Stomach (tissue), 8 donors: ENCODE measurements at regions not wholly inside any gene's neighbourhood (a gene's known extent, or its start where the extent isn't known, plus 50 kb on each side); places are given as distances from the start of the nearest gene placed in this dataset.

Experiments used
- DNase-seq, 2 donors: peaks; one replicate each; pipeline versions ENCODE4 v3.0.0 to v3.0.0-alpha.2; 2013 to 2019
- H3K27ac ChIP-seq, 5 donors: fragments of 200-600 bp in 4 of 5; sonication (generic) in 4 of 5; one replicate each; pipeline ENCODE4 v1.5.1; 2013 to 2019; ENCODE audit warnings: mild to moderate bottlenecking in 1 of 5, moderate library complexity in 1 of 5
- H3K27me3 ChIP-seq, 3 donors: fragments of 200-600 bp; sonication (generic); one replicate each; pipeline ENCODE4 v1.5.1; 2017 to 2019; ENCODE audit warnings: mixed run types in 1 of 3
- H3K36me3 ChIP-seq, 4 donors: fragments of 200-600 bp; sonication (generic); 1 replicate in 3 of 4; 2 replicates in 1 of 4; pipeline ENCODE4 v1.5.1; 2016 to 2019
- H3K4me1 ChIP-seq, 4 donors: fragments of 200-600 bp; sonication (generic); one replicate each; pipeline ENCODE4 v1.5.1; 2016 to 2019
- H3K4me3 ChIP-seq, 4 donors: fragments of 200-600 bp; sonication (generic) in 3 of 4; one replicate each; pipeline ENCODE4 v1.5.1; 2016 to 2019; ENCODE audit warnings: mild to moderate bottlenecking in 1 of 4
- H3K9me3 ChIP-seq, 4 donors: fragments of 200-600 bp; sonication (generic); one replicate each; pipeline ENCODE4 v1.5.1; 2016 to 2019
- EP300 ChIP-seq: sonication (generic); formaldehyde crosslinking; IDR thresholded peaks from one replicate; pipeline ENCODE4 v1.6.1; 2017; ENCODE audit warnings: antibody characterized with exemption
- POLR2A ChIP-seq, 4 donors: fragments of 450-650 bp; IDR thresholded peaks; one replicate each; pipeline ENCODE4 v1.6.1; 2016; ENCODE audit warnings: antibody characterized with exemption in 4 of 4, control low read depth in 2 of 4, mild to moderate bottlenecking in 1 of 4, moderate library complexity in 1 of 4
- POLR2AphosphoS5 ChIP-seq, 3 donors: sonication (generic); formaldehyde crosslinking; IDR thresholded peaks; one replicate each; pipeline ENCODE4 v1.6.1; 2016; ENCODE audit warnings: antibody characterized with exemption in 3 of 3
- WGBS, 5 donors: extraction: QIAGEN DNeasy Blood & Tissue Kit in 3 of 5; methylation state at CpG; one replicate each; pipeline versions ENCODE4 v1.1.5 to v1.1.7; 2013 to 2018; 5-methylcytosine and 5-hydroxymethylcytosine counted together
- intact Hi-C: fragments of 100-400 bp; cut with DNase I; formaldehyde crosslinking; loops from one replicate; pipeline ENCODE4 v1.15.1; 2023; ENCODE audit warnings: low total_unique reads
- TF ChIP-seq, protein P1 (sequence below), 7 experiments: fragments of 450-650 bp in 4 of 7; fragments of 200-600 bp in 3 of 7; sonication (generic) in 3 of 7; IDR thresholded peaks; one replicate each; pipeline ENCODE4 v1.5.1; 2016 to 2019; ENCODE audit warnings: antibody characterized with exemption in 7 of 7, control low read depth in 2 of 7, mild to moderate bottlenecking in 1 of 7
- donor health status: healthy with polysubstance abuse.
- donor health status: Bipolar disorder and iron deficiency.
- donor health status: healthy.

- WGBS, 5 donors: 50 to 74% (median 65%) methylated on average over 1 of the region's 1 CpG
- Histone ChIP-seq H3K4me1 (no peaks in the 10 kb centered on the region), H3K9me3 (no peaks in the 10 kb centered on the region), H3K27me3 (no peaks in the 10 kb centered on the region), H3K4me3 (no peak overlapping the region), H3K27ac (no peak overlapping the region), H3K36me3 (no peaks in the 10 kb centered on the region)
- intact Hi-C loops: no loop called here
- TF ChIP-seq POLR2AphosphoS5 (IDR thresholded peaks at IDR 0.05) (no peak), POLR2A (IDR thresholded peaks at IDR 0.05) (no peak), EP300 (no peak)
- TF ChIP-seq, protein P1, sequence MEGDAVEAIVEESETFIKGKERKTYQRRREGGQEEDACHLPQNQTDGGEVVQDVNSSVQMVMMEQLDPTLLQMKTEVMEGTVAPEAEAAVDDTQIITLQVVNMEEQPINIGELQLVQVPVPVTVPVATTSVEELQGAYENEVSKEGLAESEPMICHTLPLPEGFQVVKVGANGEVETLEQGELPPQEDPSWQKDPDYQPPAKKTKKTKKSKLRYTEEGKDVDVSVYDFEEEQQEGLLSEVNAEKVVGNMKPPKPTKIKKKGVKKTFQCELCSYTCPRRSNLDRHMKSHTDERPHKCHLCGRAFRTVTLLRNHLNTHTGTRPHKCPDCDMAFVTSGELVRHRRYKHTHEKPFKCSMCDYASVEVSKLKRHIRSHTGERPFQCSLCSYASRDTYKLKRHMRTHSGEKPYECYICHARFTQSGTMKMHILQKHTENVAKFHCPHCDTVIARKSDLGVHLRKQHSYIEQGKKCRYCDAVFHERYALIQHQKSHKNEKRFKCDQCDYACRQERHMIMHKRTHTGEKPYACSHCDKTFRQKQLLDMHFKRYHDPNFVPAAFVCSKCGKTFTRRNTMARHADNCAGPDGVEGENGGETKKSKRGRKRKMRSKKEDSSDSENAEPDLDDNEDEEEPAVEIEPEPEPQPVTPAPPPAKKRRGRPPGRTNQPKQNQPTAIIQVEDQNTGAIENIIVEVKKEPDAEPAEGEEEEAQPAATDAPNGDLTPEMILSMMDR (IDR thresholded peaks at IDR 0.05): no peak
- peak in 1 of 2 donors; percentile 24 for DNase-seq
Observed at GRCh38 chr5:111968459-111968858, 211.5 kb upstream of the NREP start.

GRCh38 chr5:111967463-111967862, 210.5 kb upstream of the NREP start:
- TF ChIP-seq POLR2A (IDR thresholded peaks at IDR 0.05) (no peak), EP300 (no peak), POLR2AphosphoS5 (IDR thresholded peaks at IDR 0.05) (no peak)
- TF ChIP-seq, protein P1 (IDR thresholded peaks at IDR 0.05): no peak
- H3K4me3 ChIP-seq: no peak overlapping the region
- no peak overlapping the region for H3K27ac ChIP-seq
- DNase-seq: no peak
- H3K27me3 ChIP-seq: no peaks in the 10 kb centered on the region
- no peaks in the 10 kb centered on the region for H3K4me1 ChIP-seq
- H3K9me3 ChIP-seq: no peaks in the 10 kb centered on the region
- WGBS, 5 donors: 93 to 96% (median 94%) methylated on average over 8 of the region's 8 CpGs
- intact Hi-C loops: no loop called here
- H3K36me3 ChIP-seq: no peaks in the 10 kb centered on the region

- Histone ChIP-seq H3K27ac (no peak overlapping the region), H3K4me1 (no peaks in the 10 kb centered on the region), H3K27me3 (no peaks in the 10 kb centered on the region), H3K4me3 (no peak overlapping the region), H3K36me3 (no peaks in the 10 kb centered on the region), H3K9me3 (no peaks in the 10 kb centered on the region)
- intact Hi-C loops: no loop called here
- TF ChIP-seq EP300: no peak
- TF ChIP-seq POLR2A (IDR thresholded peaks at IDR 0.05): no peak
- TF ChIP-seq, protein P1 (IDR thresholded peaks at IDR 0.05): no peak
- no peak for TF ChIP-seq POLR2AphosphoS5 (IDR thresholded peaks at IDR 0.05)
- no peak for DNase-seq
Observed at GRCh38 chr5:111966290-111966689, 209.3 kb upstream of the NREP start.

DNA sequence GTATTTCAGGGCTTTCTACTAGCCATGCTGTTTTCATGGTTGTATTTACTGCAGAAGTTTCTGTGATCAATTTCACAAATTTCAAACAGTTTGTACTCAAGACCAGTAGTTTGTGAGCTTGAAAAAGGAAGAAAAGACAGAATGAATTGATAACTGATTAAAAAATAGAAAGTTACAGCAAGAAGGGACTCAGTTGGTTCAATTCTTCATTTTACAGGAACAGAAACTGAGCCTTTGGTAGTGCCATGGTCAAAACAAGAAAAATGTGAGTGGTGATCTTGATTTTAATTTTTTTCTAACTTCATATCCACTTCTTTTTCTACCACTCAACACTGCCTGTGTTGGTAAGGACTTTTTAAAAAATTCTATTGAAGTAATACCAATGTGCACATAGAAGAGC, 206.6 kb upstream of the NREP start:
- no peaks in the 10 kb centered on the region for H3K4me1 ChIP-seq
- no peak overlapping the region for H3K4me3 ChIP-seq
- no peaks in the 10 kb centered on the region for H3K27me3 ChIP-seq
- H3K36me3 ChIP-seq: no peaks in the 10 kb centered on the region
- intact Hi-C loops: no loop called here
- no peak for DNase-seq
- TF ChIP-seq POLR2A (IDR thresholded peaks at IDR 0.05) (no peak), EP300 (no peak), POLR2AphosphoS5 (IDR thresholded peaks at IDR 0.05) (no peak)
- TF ChIP-seq, protein P1 (IDR thresholded peaks at IDR 0.05): no peak
- H3K9me3 ChIP-seq: no peaks in the 10 kb centered on the region
- H3K27ac ChIP-seq: no peak overlapping the region
